Panc1 (cell line): ENCODE measurements at regions not wholly inside any gene's neighbourhood (a gene's known extent, or its start where the extent isn't known, plus 50 kb on each side); places are given as distances from the start of the nearest gene placed in this dataset.

Source experiments
- ATAC-seq: fragments of 200-7000 bp; cut with Tn5 transposase; 2 replicates; pipeline ENCODE4 v1.9.1; 2020; ENCODE audit warnings: mild to moderate bottlenecking, moderate library complexity
- BruUV-seq: library from RNA; stranded (reverse); fragments of 400-500 nt; replicated peaks from 2 replicates; lab custom pipeline; 2021; lab: Mats Ljungman, UMichigan
- CTCF ChIA-PET: fragments of 300-600 bp; sonication (Branson Sonifier 250); formaldehyde crosslinking; loops from one replicate; lab custom pipeline; 2022; ENCODE audit warnings: antibody characterized with exemption; lab: Charles Lee
- POLR2A ChIA-PET: fragments of 300-600 bp; sonication (Branson Sonifier 250); formaldehyde crosslinking; loops from one replicate; lab custom pipeline; 2022; ENCODE audit warnings: antibody characterized with exemption; lab: Charles Lee
- DNase-seq: peaks from one replicate; pipeline ENCODE4 v3.0.0-alpha.2; 2010; ENCODE audit warnings: low read depth, low spot score
- H3K27ac ChIP-seq: 2 replicates; pipeline ENCODE4 v1.5.1; 2011; ENCODE audit warnings: mild to moderate bottlenecking, low read length, inconsistent platforms
- H3K27me3 ChIP-seq: fragments of 200-500 bp; sonication (Bioruptor generic); 2 replicates; pipeline ENCODE4 v1.6.0; 2014; ENCODE audit warnings: low read length, inconsistent platforms; ENCODE audit not compliant: control insufficient read depth, insufficient read depth
- H3K36me3 ChIP-seq: fragments of 200-500 bp; sonication (Bioruptor generic); 2 replicates; pipeline ENCODE4 v1.5.1; 2014; ENCODE audit warnings: inconsistent platforms, mild to moderate bottlenecking, low read length, moderate library complexity; ENCODE audit not compliant: control insufficient read depth, insufficient read depth
- H3K4me1 ChIP-seq: 2 replicates; pipeline ENCODE4 v1.5.1; 2011; ENCODE audit warnings: inconsistent platforms, mild to moderate bottlenecking, low read length, moderate library complexity; ENCODE audit not compliant: control insufficient read depth, insufficient read depth
- H3K4me3 ChIP-seq, 2 experiments: 2 replicates each; pipeline ENCODE4 v1.5.1; 2011 to 2012; ENCODE audit warnings: low read depth in 2 of 2, low read length in 2 of 2, mild to moderate bottlenecking in 2 of 2, inconsistent platforms in 1 of 2, moderate library complexity in 1 of 2
- H3K9me3 ChIP-seq: fragments of 200-500 bp; sonication (Bioruptor generic); 2 replicates; pipeline ENCODE4 v1.5.1; 2014; ENCODE audit warnings: low read depth, mild to moderate bottlenecking, inconsistent platforms, low read length, moderate library complexity; ENCODE audit not compliant: control insufficient read depth, insufficient read depth
- CTCF ChIP-seq: fragments of 450-650 bp; IDR thresholded peaks from 2 replicates; pipeline ENCODE4 v1.5.1; 2017; ENCODE audit warnings: mild to moderate bottlenecking
- POLR2AphosphoS5 ChIP-seq: IDR thresholded peaks from 2 replicates; pipeline ENCODE4 v1.6.1; 2012; ENCODE audit warnings: mild to moderate bottlenecking, low read depth, low read length, moderate library complexity
- REST ChIP-seq, 2 experiments: IDR thresholded peaks; 2 replicates each; pipeline ENCODE4 v1.6.1; 2011 to 2012; ENCODE audit warnings: low read depth in 2 of 2, control low read depth in 1 of 2, low read length in 1 of 2, mild to moderate bottlenecking in 1 of 2, moderate library complexity in 1 of 2; ENCODE audit not compliant: insufficient read depth in 1 of 2
- SIN3A ChIP-seq: IDR thresholded peaks from 2 replicates; pipeline ENCODE4 v1.6.1; 2012; ENCODE audit warnings: low read depth, mild to moderate bottlenecking, low read length, moderate library complexity, borderline replicate concordance; ENCODE audit not compliant: insufficient read depth
- TCF7L2 ChIP-seq: IDR thresholded peaks from 2 replicates; pipeline ENCODE4 v1.6.1; 2011; ENCODE audit warnings: mild to moderate bottlenecking, low read depth, low read length, inconsistent platforms
- in situ Hi-C: cut with HindIII; loops from 2 replicates; pipeline ENCODE4 v1.10.0; 2016; ENCODE audit warnings: low sequenced_read_pairs, low pct_unique_long_range_greater_than_20kb
- intact Hi-C: fragments of 100-400 bp; cut with micrococcal nuclease; formaldehyde crosslinking; loops from one replicate; pipeline ENCODE4 v1.10.0; 2022; ENCODE audit not compliant: unreplicated experiment

GRCh38 chr6:134482593-134483270 lies 164.8 kb upstream of the SGK1 start:
- Histone ChIP-seq H3K4me1 (no peaks in the 10 kb centered on the region), H3K9me3 (no peaks in the 10 kb centered on the region), H3K27me3 (no peaks in the 10 kb centered on the region), H3K36me3 (no peaks in the 10 kb centered on the region; the same call in 1 of the 2 replicates), H3K27ac (no peak overlapping the region), H3K4me3 (no peak overlapping the region)
- ChIA-PET POLR2A (interaction anchor here (0.6 kb wide), 1 partner anchor 286 kb away, joined by 3 read pairs; no protein-coding TSS in a partner anchor), CTCF (no interaction called here)
- intact Hi-C loops (no loop called here), in situ Hi-C loops (no loop called here)
- BruUV-seq = no TSS peak
- TF ChIP-seq POLR2AphosphoS5 = no peak
- no peak for TF ChIP-seq SIN3A
- no peak for TF ChIP-seq TCF7L2
- TF ChIP-seq CTCF = no peak
- TF ChIP-seq REST (IDR thresholded peaks at IDR 0.05; ENCODE audit: insufficient read depth in 1 of 2, low read depth in 2 of 2, low read length in 1 of 2) = no peak
- ATAC-seq (no peak), DNase-seq (no peak)

GRCh38 chr6:134481966-134482365 lies 164.1 kb upstream of the SGK1 start:
- no peak for TF ChIP-seq REST (IDR thresholded peaks at IDR 0.05; ENCODE audit: insufficient read depth in 1 of 2, low read depth in 2 of 2, low read length in 1 of 2)
- no peak for TF ChIP-seq POLR2AphosphoS5
- no peak for TF ChIP-seq SIN3A
- TF ChIP-seq CTCF = no peak
- no peak for TF ChIP-seq TCF7L2
- BruUV-seq = no TSS peak
- ATAC-seq = no peak
- in situ Hi-C loops = no loop called here
- Histone ChIP-seq H3K9me3 (no peaks in the 10 kb centered on the region), H3K4me3 (no peak overlapping the region), H3K27ac (no peak overlapping the region), H3K4me1 (no peaks in the 10 kb centered on the region), H3K36me3 (no peaks in the 10 kb centered on the region; the same call in 1 of the 2 replicates), H3K27me3 (no peaks in the 10 kb centered on the region)
- ChIA-PET POLR2A (interaction anchor here (0.6 kb wide), 1 partner anchor 287 kb away, joined by 3 read pairs; no protein-coding TSS in a partner anchor), CTCF (no interaction called here)
- intact Hi-C loops = no loop called here
- DNase-seq = no peak
